ENCODE measurements at regions not wholly inside any gene's neighbourhood (a gene's known extent, or its start where the extent isn't known, plus 50 kb on each side); places are given as distances from the start of the nearest gene placed in this dataset.
"Not testable (repeated sequence)": the region's sequence is repeated elsewhere in the genome, so short reads cannot be mapped to it uniquely, and the experiment has no call there.

GRCh38 chr7:68082961-68083657 lies 1086.5 kb downstream of the TYW1 start:
- not testable (repeated sequence) for DNase-seq (ENCODE audit: low read depth)

- no peak for DNase-seq (ENCODE audit: low read depth)
Observed at GRCh38 chr7:68087401-68087800, 1090.8 kb downstream of the TYW1 start.

DNA sequence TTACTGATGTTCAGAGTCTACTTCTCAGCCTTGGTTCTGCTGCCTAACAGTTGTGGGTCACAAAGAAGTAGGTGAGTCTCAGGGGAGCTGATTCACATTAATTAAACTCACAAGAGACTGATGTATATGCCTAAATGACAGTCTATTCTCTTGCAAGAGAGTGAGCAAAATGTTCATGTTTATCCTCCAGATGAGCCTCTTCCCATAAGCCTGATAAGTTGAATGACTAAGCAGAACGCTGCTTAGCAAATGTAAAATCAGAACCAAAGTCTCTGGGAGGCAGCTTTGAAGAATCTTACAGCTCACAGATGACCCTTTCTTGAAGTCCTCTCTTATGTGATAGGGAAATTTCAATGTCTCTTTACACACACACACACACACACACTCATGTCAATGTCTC lies 1092.2 kb downstream of the TYW1 start:
- no peak for DNase-seq (ENCODE audit: low read depth)

GRCh38 chr7:68090256-68090655 lies 1093.6 kb downstream of the TYW1 start:
- DNase-seq (ENCODE audit: low read depth): not testable (repeated sequence)

GRCh38 chr7:68103319-68103718 lies 1106.7 kb downstream of the TYW1 start:
- DNase-seq (ENCODE audit: low read depth): no peak

DNA sequence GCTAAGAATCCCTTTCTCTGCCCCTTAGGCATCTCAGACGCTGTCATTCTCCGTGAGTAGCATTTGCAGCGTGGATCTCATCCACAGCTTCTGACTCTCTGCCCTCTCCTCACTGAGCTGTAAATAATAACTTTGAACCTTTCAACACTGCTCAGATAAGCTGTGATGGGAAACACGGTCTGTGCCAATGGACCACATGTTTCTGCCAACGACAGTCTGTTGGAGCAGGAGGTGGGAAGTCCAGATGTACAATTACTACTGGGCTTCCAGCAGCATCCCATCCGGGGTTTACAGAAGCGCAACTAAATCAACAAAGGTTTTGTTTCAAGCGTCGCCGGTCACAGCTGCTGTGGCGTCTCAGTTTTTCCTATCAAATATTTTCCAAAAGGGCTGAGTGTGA lies 1110.6 kb downstream of the TYW1 start:
- no peak for DNase-seq (ENCODE audit: low read depth)

DNA sequence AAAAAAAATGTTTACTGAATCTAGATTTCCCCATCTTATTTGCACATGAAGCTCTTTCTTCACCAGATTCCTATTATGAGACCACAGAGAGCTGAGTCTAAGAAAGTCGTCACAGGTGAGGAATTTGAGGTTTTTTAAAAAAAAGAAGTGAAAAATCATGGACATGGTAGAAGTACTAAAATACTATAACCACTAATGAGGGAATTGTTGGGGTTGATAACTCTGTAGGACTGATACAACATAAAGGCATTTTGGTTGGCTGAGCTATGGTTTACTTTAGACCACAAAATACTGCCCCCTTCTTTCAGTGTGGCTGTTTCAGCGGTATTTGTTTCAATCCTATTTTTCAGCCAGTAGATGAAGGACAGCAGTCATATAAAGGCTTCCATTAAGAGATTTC lies 1111.3 kb downstream of the TYW1 start:
- no peak for DNase-seq (ENCODE audit: low read depth)

GRCh38 chr7:68109299-68109698 lies 1112.7 kb downstream of the TYW1 start:
- no peak for DNase-seq (ENCODE audit: low read depth)

DNA sequence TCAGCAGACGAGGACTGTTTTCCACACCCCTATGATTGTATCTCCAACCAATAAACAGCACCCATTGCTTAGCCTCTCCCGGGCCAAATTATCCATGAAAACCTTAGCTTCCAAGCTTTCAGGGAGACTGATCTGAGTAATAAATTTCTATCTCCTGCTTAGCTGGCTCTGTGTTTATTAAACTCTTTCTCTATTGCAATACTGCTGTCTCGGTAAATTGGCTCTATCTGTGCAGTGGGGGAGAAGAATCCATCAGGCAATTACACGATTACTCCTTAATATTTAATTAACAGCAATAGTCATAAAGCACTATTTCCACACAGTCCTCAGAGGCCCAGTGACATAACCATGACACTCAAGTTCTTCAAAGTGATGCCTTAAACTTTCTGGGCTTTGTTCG lies 1122.8 kb downstream of the TYW1 start:
- DNase-seq (ENCODE audit: low read depth): no peak

DNA sequence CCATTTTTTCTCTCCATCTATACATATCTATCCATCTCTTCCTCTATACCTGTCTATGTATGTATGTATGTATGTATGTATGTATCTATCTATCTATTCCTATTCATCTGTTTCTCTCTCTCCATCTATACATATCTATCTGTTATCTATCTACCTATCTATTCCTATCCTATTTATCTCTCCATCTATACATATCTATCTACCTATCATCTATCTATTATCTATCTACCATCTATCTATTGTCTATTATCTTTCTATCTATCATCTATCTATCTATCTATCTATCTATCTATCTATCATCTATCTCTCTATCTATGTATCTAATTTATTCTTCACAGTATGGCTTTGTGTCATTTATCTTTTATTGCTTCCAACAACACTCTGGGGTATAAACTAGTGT lies 1124.4 kb downstream of the TYW1 start:
- no peak for DNase-seq (ENCODE audit: low read depth)

GRCh38 chr7:68121655-68122054 lies 1125.0 kb downstream of the TYW1 start:
- no peak for DNase-seq (ENCODE audit: low read depth)

- no peak for DNase-seq (ENCODE audit: low read depth)
Observed at GRCh38 chr7:68122801-68123200, 1126.2 kb downstream of the TYW1 start.

GRCh38 chr7:68125168-68125567 lies 1128.5 kb downstream of the TYW1 start:
- DNase-seq (ENCODE audit: low read depth): no peak

GRCh38 chr7:68133045-68133444 lies 1136.4 kb downstream of the TYW1 start:
- no peak for DNase-seq (ENCODE audit: low read depth)

DNA sequence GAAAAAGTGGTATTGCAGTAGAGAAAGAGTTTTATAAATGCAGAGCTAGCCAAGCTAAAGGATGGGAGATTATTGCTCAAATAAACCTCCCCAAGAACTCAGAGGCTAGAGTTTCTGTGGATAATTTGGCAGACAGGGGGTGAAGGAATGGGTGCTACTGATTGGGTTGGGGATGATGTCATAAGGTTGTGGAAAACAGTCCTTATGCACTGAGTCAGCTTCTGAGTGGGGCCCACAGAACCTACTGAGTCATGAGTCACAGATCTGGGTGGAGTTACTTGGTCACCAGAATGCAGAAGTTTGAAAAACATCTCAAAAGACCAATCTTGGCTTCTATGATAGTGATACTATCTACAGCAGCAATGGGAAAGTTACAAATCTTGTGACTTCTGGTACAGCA lies 1146.7 kb downstream of the TYW1 start:
- no peak for DNase-seq (ENCODE audit: low read depth)

DNA sequence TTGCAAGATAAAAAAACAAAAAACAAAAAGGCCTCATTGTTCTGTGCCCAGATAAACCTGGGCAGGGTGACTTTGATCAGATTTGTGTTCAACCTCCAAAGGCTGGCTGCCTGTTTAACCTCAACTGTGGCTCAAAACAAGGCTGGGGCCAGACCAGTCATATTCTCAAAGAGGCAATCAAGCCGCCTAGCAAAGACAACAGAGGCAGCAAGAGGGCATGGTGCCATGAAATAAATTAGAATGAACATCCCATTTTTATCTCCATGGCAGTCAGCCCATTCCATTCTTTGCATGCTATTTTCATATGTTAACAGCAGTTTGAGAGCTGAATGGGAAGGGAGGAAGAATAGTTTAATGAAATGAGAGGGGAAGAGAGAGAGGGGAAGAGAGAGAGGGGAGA lies 1150.3 kb downstream of the TYW1 start:
- DNase-seq (ENCODE audit: low read depth): no peak

DNA sequence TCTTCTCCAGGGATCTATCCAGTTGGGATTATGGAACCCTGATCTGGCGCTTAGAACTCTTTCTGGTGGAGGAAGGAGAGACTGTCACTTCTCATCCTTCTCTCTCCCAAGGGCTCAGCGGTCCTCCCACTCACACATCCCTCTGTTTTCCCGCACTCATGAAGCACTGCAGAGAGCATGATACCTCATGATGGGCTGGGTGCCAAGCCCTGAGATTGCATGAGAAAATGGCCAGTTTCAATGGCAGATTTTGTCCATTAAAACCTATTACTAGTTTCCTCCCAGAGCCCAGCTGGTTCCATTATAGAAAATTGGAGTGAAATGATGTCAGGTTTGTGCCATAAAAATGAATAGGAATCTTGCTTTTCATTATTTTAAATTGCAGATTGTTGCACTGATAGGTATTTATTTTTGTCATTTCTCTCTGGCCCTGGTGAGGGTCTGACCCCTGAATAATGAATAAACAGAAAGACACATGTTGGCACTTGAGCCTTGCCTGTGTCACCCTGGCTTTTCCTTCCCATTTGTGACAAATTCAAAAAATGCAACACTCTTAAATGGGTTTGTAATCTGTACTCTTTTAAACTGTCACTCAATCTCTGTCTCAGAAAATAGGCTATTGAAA lies 1151.1 kb downstream of the TYW1 start:
- no peak for DNase-seq (ENCODE audit: low read depth)

DNA sequence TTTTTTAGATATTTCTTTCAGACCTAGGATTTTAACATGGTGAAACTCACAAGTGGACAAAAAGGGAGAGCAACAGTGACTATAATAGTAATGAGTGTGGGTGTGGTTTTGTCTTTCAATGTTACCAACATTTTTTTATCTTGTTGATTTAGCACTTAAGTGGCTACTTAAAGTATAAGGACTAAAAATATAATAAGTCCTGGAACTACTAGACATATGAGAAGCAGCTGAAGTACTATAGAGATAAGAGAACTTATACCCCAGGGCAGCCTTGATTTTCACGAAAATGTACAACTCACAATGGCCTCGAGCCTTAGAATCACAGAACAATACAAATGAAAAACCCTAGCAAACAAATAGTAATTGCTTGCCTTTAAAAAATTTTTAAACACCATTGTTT lies 1151.8 kb downstream of the TYW1 start:
- no peak for DNase-seq (ENCODE audit: low read depth)

GRCh38 chr7:68152205-68152604 lies 1155.6 kb downstream of the TYW1 start:
- no peak for DNase-seq (ENCODE audit: low read depth)

DNA sequence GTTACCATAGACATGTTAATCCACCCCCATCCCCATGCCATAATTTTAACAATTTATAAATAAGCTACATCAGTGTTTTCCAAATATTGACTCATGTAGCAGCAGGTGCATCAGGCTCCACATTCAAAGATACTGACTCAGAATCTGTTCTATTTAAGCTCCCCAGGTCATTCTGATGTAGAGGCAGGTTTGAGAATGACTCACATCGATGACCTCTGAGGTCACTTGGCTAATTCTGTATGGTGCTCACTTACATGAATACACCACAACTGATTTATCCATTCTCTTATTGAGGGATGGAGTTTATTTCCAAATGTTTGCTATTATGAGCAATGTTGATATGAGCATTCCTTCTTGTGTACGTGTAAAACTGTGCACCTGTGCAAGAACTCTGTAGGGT lies 1159.0 kb downstream of the TYW1 start:
- no peak for DNase-seq (ENCODE audit: low read depth)

DNA sequence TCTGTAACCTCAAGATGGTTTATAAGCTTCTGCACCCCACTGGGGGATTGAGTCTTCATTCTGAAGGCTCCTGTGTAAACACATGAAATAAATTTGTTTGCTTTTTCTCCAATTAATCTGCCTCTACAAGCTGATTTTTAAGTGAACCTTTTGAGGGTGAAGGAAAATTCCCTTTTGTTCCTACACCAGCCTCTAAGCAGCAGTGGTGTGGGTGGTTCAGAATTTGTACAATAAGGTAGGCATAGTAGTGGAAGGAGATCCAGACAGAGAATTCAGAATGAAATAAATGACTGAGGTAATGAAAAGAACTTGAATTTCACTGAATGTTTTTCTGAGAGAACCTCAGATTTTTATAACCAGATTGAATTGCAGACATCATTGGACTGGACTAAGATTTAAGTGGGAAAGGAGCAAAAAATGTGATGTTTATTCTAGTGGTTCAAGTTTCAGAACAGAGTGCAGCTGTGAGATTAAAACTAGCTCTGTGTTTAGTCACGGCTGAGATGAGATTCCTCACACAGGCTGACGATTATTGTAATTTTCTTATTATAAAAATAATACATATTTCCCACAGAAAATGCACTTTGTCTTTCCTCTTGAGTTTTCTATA lies 1162.2 kb downstream of the TYW1 start:
- DNase-seq (ENCODE audit: low read depth): no peak

GRCh38 chr7:68162712-68163111 lies 1166.1 kb downstream of the TYW1 start:
- no peak for DNase-seq (ENCODE audit: low read depth)

- DNase-seq (ENCODE audit: low read depth): no peak
Observed at GRCh38 chr7:68166525-68166924, 1169.9 kb downstream of the TYW1 start.

DNA sequence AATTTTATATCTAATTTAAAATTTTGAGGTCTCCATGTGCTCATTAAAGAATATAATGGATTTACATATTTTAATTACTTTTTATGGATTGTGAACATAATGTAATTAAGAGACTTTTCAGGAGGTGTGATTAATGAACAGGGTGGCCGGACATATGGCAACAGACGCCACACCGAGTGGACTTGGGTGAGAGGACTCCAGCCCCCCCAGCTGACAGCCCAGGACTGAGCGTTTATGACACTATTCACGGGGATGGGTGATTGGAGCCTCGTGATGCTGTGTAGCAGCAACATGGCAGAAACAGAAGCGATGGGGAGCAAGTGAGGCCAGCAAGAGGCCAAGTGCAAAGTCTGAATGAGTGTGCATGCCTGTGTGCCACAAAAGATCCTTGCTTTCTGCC lies 1176.9 kb downstream of the TYW1 start:
- DNase-seq (ENCODE audit: low read depth): no peak

All from HS-27A (cell line).